Muscle of arm (tissue), 1 donor: ENCODE measurements at regions not wholly inside any gene's neighbourhood (a gene's known extent, or its start where the extent isn't known, plus 50 kb on each side); places are given as distances from the start of the nearest gene placed in this dataset.
A peak's percentile ranks its signal among the peaks of the same experiment; 100 is the strongest.

Experiments
- DNase-seq: peaks from one replicate; pipeline ENCODE4 v3.0.0-alpha.2; 2013

GRCh38 chr17:33642002-33642401 lies 348.9 kb upstream of the ASIC2 start:
- no peak for DNase-seq

- DNase-seq: no peak
These were observed 354.9 kb upstream of the ASIC2 start for GRCh38 chr17:33647956-33648355.

- no peak for DNase-seq
These were observed 357.2 kb upstream of the ASIC2 start for GRCh38 chr17:33650304-33650703.

- no peak for DNase-seq
These were observed 358.6 kb upstream of the ASIC2 start for GRCh38 chr17:33651686-33652085.

- no peak for DNase-seq
These were observed 359.8 kb upstream of the ASIC2 start for GRCh38 chr17:33652731-33653398.

- DNase-seq: no peak
These were observed 360.3 kb upstream of the ASIC2 start for GRCh38 chr17:33653399-33653788.

GRCh38 chr17:33657181-33657580 lies 364.1 kb upstream of the ASIC2 start:
- no peak for DNase-seq

GRCh38 chr17:33661975-33662374 lies 368.9 kb upstream of the ASIC2 start:
- no peak for DNase-seq

- DNase-seq: no peak
These were observed 371.2 kb upstream of the ASIC2 start for GRCh38 chr17:33664116-33664840.

GRCh38 chr17:33667052-33667509 lies 374.0 kb upstream of the ASIC2 start:
- DNase-seq: no peak

- DNase-seq: no peak
These were observed 374.6 kb upstream of the ASIC2 start for GRCh38 chr17:33667671-33668070.

- DNase-seq: no peak
These were observed 375.4 kb upstream of the ASIC2 start for GRCh38 chr17:33668516-33668915.

- no peak for DNase-seq
These were observed 378.4 kb upstream of the ASIC2 start for GRCh38 chr17:33671491-33671890.

- DNase-seq: peak; percentile 66
These were observed 381.6 kb upstream of the ASIC2 start for GRCh38 chr17:33674685-33675084.

GRCh38 chr17:33676444-33676843 lies 383.3 kb upstream of the ASIC2 start:
- DNase-seq: no peak

- no peak for DNase-seq
These were observed 386.5 kb upstream of the ASIC2 start for GRCh38 chr17:33679595-33679994.

GRCh38 chr17:33680472-33680871 lies 387.4 kb upstream of the ASIC2 start:
- peak; percentile 21 for DNase-seq

GRCh38 chr17:33682599-33682998 lies 389.5 kb upstream of the ASIC2 start:
- peak; percentile 61 for DNase-seq

GRCh38 chr17:33684735-33685134 lies 391.6 kb upstream of the ASIC2 start:
- DNase-seq: no peak

GRCh38 chr17:33686171-33686570 lies 393.1 kb upstream of the ASIC2 start:
- no peak for DNase-seq

GRCh38 chr17:33687831-33688230 lies 394.7 kb upstream of the ASIC2 start:
- no peak for DNase-seq

- peak; percentile 23 for DNase-seq
These were observed 395.7 kb upstream of the ASIC2 start for GRCh38 chr17:33688771-33689170.

- DNase-seq: no peak
These were observed 396.6 kb upstream of the ASIC2 start for GRCh38 chr17:33689725-33690124.

- DNase-seq: no peak
These were observed 402.3 kb upstream of the ASIC2 start for GRCh38 chr17:33695431-33695830.
